G401 (cell line): ENCODE measurements at regions not wholly inside any gene's neighbourhood (a gene's known extent, or its start where the extent isn't known, plus 50 kb on each side); places are given as distances from the start of the nearest gene placed in this dataset.

Experiments used
- DNase-seq: peaks from one replicate; pipeline ENCODE4 v3.0.0-alpha.2; 2015; ENCODE audit warnings: low spot score
- in situ Hi-C: cut with HindIII; loops from 2 replicates; pipeline ENCODE4 v1.10.0; 2016; ENCODE audit warnings: low sequenced_read_pairs, mixed read lengths

DNA sequence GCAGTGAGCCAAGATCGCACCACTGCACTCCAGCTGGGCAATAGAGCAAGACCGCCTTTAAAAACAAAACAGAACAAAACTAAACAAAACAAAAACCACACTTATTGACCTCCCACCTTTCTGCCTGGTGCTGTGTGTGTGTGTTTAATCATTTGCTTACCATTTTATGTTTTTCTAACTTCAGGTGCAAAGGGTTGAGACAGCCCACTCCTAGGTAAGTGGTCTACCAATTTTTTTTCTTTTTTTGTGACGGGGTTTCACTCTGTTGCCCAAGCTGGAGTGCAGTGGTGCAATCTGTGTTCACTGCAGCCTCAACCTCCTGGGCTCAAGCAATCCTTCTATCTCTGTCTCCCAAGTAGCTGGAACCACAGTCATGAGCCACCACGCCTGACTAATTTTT is 65.8 kb downstream of the SALL1 start:
- in situ Hi-C loops, result no loop called here
- no peak for DNase-seq

DNA sequence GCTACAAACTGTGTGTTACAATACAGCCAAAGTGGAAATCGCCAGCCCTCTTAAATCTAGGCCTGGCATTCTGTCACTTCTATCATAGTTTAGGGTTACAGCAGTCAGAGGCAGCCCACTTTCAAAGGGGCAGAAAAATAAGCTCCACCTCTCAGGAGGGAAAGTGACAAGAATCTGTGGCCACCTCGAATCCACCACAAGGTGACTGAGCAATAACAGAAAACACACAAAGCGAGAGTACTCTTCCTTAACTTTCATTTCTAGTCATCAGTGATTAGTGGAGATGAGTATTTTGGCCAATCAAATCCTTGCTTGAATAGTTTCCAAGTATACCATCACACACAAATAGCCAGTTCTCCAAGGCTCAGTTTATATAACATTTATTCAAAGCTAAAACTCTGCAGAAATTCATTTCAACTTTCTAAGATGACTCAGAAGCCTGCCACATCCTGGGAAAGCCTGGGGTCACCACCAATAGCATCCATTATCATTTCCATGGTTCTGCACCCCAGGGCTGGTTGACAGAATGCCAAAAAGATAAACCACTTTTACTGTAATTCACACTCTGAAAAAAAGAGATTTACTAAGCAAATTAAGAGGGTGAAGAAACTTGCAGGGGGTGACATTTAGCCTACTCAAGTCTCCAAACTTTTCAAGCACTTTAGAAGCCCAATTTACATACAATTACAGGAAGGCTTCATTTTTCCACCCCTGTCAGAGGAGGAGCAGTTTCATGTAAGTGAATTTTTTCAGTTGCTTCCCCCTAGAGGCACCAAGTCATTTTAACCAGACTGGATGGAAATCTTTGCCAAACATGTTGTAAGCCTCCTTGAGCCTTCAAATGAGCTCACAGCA is 66.8 kb downstream of the SALL1 start:
- in situ Hi-C loops, result no loop called here
- no peak for DNase-seq

DNA sequence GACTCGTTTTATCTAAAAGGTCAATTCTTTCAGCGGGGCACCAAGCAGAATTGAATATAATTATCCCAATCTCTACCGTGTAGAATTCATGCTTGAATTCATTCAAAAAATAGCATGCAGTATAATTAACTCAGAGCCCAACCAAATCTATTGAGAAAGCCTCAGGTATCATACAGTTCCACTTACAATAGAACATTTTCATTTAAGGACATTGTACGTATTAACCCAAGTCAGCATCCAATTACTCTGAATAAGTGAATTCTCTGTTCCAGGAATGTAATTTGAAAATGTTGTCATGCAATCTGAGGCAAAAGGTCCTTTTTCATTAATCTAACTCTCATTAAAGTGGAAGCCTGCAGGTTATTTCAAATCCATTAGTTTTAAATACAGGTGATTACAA is 78.5 kb downstream of the SALL1 start:
- in situ Hi-C loops, result no loop called here
- no peak for DNase-seq

DNA sequence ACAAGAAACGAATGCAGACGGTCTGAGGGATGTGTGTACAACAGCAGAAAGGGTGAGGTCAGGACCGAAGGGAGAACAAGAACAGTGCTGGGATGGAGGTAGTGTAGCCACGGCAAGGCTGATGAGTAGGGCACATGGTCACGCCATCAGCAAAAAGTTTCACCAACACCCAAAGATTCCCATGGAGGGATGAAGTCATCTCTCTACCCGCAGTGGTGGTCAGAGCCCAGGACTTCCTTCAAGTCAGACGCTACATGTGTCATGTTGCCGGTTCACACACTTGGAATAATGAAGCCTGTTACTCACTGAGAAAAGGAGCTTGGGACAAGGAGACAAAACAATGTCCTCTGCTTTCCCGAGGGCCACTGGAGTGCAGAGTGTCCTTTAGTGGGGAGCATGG is 79.7 kb downstream of the SALL1 start:
- no peak for DNase-seq
- in situ Hi-C loops, result no loop called here

DNA sequence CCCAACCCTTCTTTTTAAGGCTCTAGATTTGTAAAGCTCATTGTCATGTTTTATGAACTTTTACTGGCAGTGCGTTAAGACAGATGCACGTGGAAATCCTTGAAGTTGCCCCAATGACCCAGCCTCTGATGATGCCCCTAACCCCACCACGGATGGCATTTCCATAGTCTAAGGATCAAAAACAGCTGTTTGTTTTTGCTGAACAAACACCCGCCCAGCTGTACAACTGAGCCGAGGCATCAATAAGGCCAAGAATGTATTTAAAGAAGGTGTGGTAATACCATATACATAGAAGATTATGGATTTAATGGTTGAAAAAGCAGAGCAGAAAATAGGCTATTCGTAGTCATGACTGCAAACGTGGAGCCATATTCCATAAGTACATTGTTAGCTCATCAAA is 83.7 kb downstream of the SALL1 start:
- in situ Hi-C loops, result no loop called here
- DNase-seq, result no peak

DNA sequence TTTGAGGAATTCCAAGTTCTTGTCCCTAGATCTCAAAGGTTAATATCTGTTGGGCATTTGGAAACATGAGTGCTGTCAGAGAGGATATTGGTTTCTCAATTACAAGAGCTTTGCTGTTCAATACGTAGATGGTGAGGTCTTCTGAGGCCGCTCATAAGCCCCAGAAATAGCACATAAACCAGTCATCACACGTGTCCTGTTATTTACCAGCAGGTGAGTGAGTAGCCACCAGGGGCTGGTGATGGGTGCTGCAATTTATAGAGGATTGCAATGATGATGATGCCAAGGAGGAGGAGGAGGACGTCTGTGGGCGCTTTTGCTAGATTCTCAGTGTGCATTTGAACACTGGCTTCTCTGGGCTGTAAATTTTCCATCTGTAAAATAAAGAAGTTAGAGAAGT is 89.0 kb downstream of the SALL1 start:
- no peak for DNase-seq
- in situ Hi-C loops, result no loop called here

DNA sequence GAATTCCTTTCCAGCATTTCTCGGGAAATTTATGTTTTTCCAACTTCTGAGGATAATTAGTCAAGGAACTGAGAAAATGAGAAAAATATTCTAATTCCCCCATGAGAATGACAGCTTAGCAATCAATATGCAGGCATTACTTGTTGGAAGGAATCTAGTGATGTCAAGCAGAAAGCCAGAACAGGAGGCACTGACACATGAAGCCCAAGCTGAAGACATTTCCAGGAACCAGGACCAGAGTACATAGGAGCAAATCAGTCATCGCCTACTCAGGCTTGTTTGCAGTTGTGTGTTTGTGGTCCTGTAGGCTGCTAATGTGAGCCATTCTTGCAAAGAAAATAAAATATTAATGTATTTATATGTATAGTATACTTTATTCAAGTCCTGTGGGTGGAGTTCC is 89.7 kb downstream of the SALL1 start:
- in situ Hi-C loops, result no loop called here

DNA sequence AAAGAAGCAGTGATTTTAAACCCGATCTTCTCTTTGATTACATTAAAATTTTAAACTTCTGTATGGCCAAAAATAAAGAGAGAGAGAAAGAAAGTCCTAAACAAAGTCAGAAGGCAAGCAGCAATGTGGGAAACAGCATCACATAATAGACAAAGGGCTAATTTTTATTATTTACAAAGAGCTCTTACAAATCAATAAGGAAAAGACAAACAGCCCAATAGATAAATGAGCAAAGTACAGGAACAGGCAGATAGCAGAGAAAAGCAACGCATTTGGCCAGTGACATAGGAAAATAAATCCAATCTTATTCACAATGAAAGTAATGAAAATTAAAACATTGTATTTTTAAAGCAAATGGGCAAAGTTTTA is 93.1 kb downstream of the SALL1 start:
- DNase-seq, result no peak
- in situ Hi-C loops, result no loop called here

More for the DNA sequence above, 89.7 kb downstream of the SALL1 start:
- no peak for DNase-seq

DNA sequence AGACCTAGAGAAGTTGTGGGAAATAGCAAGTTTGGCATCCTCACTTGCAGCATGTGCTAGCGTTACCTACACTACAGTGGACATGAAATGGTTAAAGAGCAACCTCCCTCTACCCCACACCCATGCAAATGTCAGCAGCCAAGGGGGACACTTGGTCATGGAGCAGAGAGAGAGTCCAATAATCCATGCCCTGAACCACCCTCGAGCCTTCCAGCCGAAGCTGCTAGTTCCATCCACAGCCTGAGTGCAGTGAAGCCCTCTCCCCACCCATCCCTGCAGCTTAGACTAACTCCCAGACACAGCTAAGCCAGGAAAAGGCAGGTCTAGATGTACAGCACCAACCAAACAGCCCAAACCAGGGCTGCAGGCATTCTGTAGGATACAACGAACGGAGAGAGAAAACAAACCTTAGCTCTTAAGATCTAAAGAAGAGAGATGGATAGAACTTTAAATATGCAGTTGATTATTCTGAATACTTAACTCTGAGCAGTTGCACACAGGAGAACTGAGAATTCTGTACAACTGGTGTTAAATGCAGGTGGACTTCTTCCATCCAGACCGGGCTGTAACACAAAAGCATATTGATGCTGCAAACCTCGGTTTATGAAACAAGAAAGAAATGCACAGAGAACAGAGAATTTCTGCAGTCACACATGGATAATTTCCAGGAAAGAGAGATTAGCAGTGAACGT is 93.8 kb downstream of the SALL1 start:
- DNase-seq, result no peak
- in situ Hi-C loops, result no loop called here

DNA sequence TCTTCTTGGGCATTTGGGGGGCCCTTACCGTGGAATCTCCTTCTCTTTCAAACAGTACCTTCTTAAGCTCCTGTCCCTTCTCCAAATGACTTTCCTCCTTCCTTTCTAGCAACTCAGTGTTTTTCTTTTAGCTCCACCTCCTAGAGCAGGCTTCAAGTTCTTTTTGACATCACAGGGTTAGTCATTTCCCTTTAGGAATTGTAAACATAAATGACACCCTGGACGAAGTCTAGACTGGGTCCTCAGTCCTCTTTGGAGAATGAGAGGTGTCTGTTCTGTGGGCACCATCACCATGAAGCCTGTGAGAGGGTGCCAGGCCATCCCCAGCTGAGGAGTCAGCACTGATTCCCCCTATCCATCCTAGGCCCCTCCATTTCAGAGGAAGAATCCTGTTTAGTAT is 94.7 kb downstream of the SALL1 start:
- in situ Hi-C loops, result no loop called here
- no peak for DNase-seq

DNA sequence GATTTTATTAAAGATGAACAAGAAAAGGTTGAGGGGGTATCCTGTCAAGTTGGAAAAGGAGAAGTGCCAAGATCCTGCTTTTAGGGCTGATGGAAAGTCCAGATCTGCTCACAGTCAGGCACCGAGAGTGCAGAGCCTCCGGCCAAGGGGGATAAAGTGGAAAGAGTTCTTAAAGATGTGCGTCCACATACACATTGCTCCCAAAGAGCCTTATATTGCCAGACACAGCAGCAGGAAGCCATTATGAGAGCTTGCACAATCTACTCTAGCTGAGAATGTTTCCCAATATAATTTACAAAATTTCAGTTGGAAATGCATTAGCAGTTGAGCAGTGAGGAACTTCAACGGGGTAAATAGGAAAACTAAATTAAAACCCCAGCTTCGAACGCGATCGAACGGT is 95.6 kb downstream of the SALL1 start:
- in situ Hi-C loops, result no loop called here
- DNase-seq, result no peak

DNA sequence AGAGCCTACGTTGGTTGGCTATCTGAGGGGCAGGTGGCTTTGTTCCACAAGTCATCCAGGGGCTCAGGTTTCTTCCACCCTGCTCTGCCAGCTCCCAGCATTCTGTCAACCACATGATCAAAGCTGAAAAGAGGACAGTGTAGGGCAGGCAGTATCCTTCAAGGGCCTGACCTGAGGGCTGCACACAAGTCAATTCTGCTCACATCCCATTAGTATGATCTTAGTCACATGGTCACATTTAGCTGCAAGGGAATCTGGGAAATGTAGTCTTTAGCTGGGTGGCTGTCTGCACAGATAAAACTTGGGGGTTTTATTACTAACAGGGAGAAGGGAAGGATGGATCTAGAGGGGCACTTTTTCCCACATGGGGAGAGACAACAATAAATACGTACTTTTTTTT is 97.3 kb downstream of the SALL1 start:
- in situ Hi-C loops, result no loop called here
- DNase-seq, result no peak

DNA sequence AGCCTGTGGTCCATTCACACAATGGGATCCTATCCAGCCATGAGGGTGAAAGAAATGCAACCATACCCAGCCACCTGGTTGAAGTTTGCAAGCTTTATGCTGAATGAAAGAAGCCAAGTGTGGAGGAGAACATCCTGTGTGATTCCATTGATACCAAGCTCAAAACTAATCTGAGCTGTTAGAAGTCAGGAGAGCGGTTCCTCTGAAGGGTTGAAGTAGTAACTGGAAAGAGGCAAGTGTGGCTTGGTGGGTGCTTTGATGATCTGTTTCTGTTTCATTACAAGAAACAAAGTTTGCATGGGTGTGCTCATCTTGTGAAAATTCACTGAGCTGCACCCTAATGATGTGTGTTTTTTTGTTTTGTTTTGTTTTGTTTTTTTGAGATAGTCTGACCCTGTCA is 99.4 kb downstream of the SALL1 start:
- no peak for DNase-seq
- in situ Hi-C loops, result no loop called here

DNA sequence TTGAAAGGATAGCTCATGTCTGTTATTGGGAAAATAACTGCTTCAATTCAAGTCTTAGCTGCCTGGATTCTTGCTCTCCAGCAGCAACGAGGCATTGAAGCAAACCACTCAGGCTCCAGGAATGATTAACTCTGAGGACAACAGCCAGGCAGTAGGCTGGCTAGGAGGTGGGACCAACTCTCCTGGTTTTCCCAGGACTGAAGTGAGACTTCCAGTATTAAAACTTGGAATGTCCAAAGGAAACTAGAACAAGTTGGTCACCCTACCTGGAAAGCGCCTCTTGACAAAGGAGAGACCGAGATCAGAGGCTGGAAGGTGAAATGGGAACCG is 100.7 kb downstream of the SALL1 start:
- DNase-seq, result no peak
- in situ Hi-C loops, result no loop called here

DNA sequence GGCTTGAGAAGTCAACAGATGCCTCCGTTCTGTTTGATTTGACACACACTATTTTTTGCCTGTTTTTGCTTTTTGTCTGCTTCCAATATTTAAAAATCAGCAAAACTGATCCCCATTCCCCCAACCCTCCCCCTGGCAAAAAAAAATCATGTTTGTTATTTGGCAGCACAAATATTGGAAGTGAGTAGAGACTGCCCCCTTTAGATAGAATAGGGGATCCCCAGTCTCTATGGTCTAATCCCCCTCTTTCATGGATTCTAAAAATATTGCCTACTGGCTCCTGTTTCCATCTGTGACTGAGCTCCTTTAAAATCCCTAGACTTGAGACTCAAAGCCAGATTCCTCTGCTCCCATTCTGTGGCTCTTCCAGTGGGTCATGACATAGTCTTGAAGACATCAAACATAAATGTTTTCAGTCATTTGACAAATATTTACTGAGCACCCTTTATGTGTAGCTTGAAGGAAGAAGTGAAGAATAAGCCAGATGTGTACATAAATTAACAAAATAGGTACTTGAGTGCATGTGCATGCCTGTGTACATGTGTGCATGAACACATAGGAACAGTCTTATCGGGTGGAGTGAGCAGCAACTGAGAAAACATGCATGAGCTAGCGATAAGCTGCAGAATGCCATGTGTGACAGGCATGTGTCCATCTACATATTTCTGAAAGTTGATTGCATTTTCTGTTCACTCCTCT is 101.2 kb downstream of the SALL1 start:
- DNase-seq, result no peak
- in situ Hi-C loops, result no loop called here

DNA sequence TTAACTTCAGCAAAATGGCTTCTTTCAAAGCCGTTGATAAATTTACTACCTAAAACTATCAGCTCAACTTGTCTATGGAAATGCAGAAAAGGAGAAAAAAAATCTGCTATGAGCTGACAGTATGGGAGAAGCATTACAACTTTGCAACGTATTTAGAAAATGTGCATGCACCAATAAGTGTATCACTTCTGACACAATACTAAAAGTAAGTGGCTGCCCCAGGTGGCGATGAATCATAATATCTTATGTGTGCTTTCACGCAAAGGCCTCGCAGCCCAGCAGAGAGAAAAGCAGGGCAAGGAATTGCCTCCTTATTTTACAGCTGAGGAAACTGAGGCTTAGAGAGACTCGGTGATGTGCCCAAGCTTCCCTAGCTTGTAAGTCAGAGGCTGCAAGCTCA is 101.8 kb downstream of the SALL1 start:
- DNase-seq, result no peak
- in situ Hi-C loops, result no loop called here

DNA sequence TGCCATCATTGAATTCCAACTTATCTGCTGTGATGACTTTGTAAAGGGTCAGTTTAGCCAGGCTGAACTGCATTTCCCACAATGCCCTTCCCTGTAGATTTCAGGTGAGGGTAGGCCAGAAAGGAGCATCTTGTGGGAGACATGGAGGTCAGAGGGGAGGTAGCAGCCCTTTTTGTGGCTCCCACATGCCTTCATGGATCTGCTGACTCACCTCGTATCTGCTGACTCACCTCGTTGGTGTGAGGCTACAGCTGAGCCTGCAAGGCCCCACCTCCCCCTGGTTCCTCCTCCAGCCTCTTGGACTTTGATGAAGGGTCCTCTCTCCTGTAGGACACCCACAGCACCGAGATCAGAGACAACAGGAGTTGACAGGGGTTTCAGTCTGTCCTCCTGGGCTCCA is 102.5 kb downstream of the SALL1 start:
- in situ Hi-C loops, result no loop called here
- DNase-seq, result no peak

DNA sequence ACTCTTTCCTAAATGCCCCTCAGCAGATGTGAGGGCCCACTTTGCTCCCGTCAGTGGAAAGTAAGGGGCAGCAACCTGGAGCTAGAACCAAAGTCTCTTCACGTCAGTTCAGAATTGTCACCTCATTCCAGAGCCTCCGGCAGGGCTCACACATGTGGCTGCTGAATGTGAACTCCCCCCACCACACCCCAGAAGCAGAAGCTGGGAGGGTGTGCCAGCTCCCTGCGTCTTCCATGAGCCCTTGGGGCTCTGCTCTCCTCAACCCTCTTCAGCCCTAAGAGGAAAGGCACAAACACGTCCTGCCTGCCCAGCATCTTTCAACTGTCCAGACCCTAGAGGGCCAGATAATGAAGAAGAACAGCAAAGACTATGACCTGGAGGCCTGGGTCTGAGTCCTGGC is 105.3 kb downstream of the SALL1 start:
- no peak for DNase-seq
- in situ Hi-C loops, result no loop called here

DNA sequence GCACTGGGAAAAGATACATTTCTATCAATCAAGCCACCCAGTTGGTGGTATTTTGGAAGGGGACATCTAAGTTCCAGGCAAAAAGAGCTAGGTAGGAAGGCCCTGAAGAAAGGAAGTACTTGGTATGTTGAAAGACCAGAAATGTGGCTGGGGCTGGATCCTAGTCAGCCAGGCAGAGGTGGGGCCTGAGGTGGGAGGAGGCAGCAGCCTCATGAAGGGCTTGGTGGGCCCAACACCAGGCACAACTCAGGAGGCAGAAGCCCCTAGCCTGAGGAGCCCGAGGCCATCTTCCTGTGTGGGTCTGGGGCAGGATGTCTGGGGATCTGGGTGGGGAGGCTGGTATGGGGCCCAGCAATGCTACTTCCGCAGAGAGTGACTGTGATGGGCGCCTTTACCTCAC is 105.9 kb downstream of the SALL1 start:
- in situ Hi-C loops, result no loop called here
- no peak for DNase-seq

DNA sequence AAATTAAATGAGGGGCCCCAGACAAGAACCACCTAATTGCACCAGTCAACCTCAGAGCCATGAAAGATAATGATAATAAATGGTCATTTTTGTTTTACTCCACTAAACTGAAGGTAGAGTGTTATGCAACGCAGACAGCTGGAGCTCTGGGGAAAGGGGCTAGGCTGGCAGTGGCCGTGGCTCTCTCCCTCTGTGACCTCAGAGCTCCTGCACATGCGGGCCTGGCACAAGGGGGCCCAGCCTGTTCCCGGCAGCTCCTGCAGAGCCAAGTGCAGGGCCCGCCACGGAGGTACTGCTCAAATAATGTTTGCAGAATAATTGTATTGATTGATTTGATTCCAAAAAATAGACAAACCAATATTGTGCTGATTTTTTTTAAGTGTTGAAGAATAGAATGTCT is 109.5 kb downstream of the SALL1 start:
- in situ Hi-C loops, result no loop called here
- DNase-seq, result no peak

DNA sequence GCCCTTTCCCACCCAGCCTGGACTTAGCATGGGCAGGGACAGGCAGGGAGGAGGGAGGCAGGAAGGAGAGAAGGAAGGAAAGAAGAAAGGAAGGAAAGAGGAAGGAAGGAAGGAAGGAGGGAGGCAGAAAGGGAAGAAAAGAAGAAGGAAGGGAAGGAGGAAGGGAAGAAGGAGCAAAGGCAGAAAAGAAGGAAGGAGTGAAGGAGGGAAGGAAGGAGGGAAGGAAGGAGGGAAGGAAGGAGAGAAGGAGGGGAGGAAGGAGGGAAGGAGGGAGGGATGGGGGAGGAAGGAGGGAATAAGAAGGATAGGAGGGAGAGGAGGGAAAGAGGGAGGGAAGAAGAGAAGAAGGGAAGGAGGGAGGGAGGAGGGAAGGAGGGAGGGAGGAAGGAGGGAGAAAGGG is 110.4 kb downstream of the SALL1 start:
- DNase-seq, result no peak
- in situ Hi-C loops, result no loop called here
